K562 (cell line): ENCODE measurements at regions not wholly inside any gene's neighbourhood (a gene's known extent, or its start where the extent isn't known, plus 50 kb on each side); places are given as distances from the start of the nearest gene placed in this dataset.

Experiments
- ATAC-seq: fragments of 200-7000 bp; cut with Tn5 transposase; 3 replicates; pipeline ENCODE4 v1.9.1; 2020; ENCODE audit warnings: moderate library complexity
- BruUV-seq: library from RNA; stranded (reverse); fragments of 400-500 nt; replicated peaks from 2 replicates; lab custom pipeline; 2021; lab: Mats Ljungman, UMichigan
- CTCF ChIA-PET: fragments of 300-600 bp; formaldehyde crosslinking; extraction: SDS; loops from one replicate; lab custom pipeline; 2021; ENCODE audit warnings: low intra/inter-chr PET ratio; lab: Yijun Ruan, JAX
- POLR2A ChIA-PET: fragments of 300-600, 350-650 bp; sonication (Branson Sonifier 250); formaldehyde crosslinking; extraction: SDS; loops from one replicate; lab custom pipeline; 2021; ENCODE audit warnings: antibody characterized with exemption, inconsistent platforms; lab: Yijun Ruan, JAX
- DNase-seq, 4 experiments: peaks; one replicate each; pipeline versions ENCODE4 v3.0.0 to v3.0.0-alpha.2; 2011 to 2018; ENCODE audit warnings: low spot score in 3 of 4, mixed read lengths in 3 of 4; ENCODE audit errors: extremely low read depth in 1 of 4
- FAIRE-seq: peaks from 2 replicates; lab custom pipeline; 2011; peaks lifted over from hg19 to GRCh38; lab: Jason Lieb, UNC
- H2AFZ ChIP-seq: 2 replicates; pipeline ENCODE4 v1.6.0; 2011; ENCODE audit warnings: low read depth, low read length, control low read depth, inconsistent platforms
- H3K27ac ChIP-seq: fragments of 200-600 bp; 3 replicates; pipeline ENCODE4 v1.8.0; 2011; ENCODE audit warnings: low read depth, mild to moderate bottlenecking, control low read depth, inconsistent platforms, low read length, moderate library complexity, mixed read lengths; ENCODE audit errors: extremely low read depth
- H3K27me3 ChIP-seq, 2 experiments: fragments of 300-600 bp in 1 of 2; 2 replicates in 1 of 2; 3 replicates in 1 of 2; pipeline versions ENCODE4 v1.6.0 to v1.8.0; 2011; ENCODE audit warnings: inconsistent platforms in 2 of 2, low read length in 2 of 2, mild to moderate bottlenecking in 1 of 2, mixed read lengths in 1 of 2, moderate library complexity in 1 of 2; ENCODE audit not compliant: control insufficient read depth in 2 of 2, insufficient read depth in 2 of 2
- H3K36me3 ChIP-seq: fragments of 300-600 bp; 3 replicates; pipeline ENCODE4 v1.8.0; 2011; ENCODE audit warnings: mild to moderate bottlenecking, low read length, inconsistent platforms; ENCODE audit not compliant: control insufficient read depth, insufficient read depth
- H3K4me1 ChIP-seq, 2 experiments: fragments of 200-600 bp in 1 of 2; replicated peaks in 1 of 2; 2 replicates in 1 of 2; 3 replicates in 1 of 2; pipeline versions ENCODE4 v1.5.1 to v1.8.0; 2011; ENCODE audit warnings: inconsistent platforms in 2 of 2, low read length in 2 of 2, mild to moderate bottlenecking in 1 of 2, mixed read lengths in 1 of 2, moderate library complexity in 1 of 2; ENCODE audit not compliant: control insufficient read depth in 2 of 2, insufficient read depth in 2 of 2
- H3K4me2 ChIP-seq: 2 replicates; pipeline ENCODE4 v1.6.1; 2011; ENCODE audit warnings: low read length, control low read depth, inconsistent platforms, mixed read lengths; ENCODE audit not compliant: insufficient read depth
- H3K4me3 ChIP-seq: fragments of 200-600 bp; sonication (generic), shearing (Covaris generic); 2 replicates; pipeline ENCODE4 v1.5.1; 2016; ENCODE audit warnings: control low read depth, inconsistent platforms
- H3K79me2 ChIP-seq: fragments of 200-600 bp; 3 replicates; pipeline ENCODE4 v1.8.0; 2011; ENCODE audit warnings: low read length, inconsistent platforms; ENCODE audit not compliant: control insufficient read depth, insufficient read depth
- H3K9ac ChIP-seq, 2 experiments: 2 replicates each; pipeline versions ENCODE4 v1.6.0 to v1.6.1; 2011; ENCODE audit warnings: low read depth in 2 of 2, low read length in 2 of 2, control low read depth in 1 of 2, inconsistent platforms in 1 of 2, mild to moderate bottlenecking in 1 of 2, mixed read lengths in 1 of 2; ENCODE audit not compliant: insufficient read depth in 1 of 2
- H3K9me1 ChIP-seq: one replicate; pipeline ENCODE4 v1.6.0; 2011; ENCODE audit warnings: inconsistent platforms, mild to moderate bottlenecking, low read length, moderate library complexity; ENCODE audit not compliant: control insufficient read depth, insufficient read depth
- H3K9me3 ChIP-seq: replicated peaks from 2 replicates; pipeline ENCODE4 v1.5.1; 2011; ENCODE audit warnings: low read depth, low read length, inconsistent platforms; ENCODE audit not compliant: control insufficient read depth, insufficient read depth
- H4K20me1 ChIP-seq: replicated peaks from 2 replicates; pipeline ENCODE4 v1.6.1; 2011; ENCODE audit warnings: low read length, inconsistent platforms, mixed read lengths; ENCODE audit not compliant: control insufficient read depth, insufficient read depth
- BRF1 ChIP-seq: IDR thresholded peaks from 3 replicates; pipeline ENCODE4 v1.6.1; 2011; ENCODE audit warnings: borderline replicate concordance, mild to moderate bottlenecking; ENCODE audit not compliant: insufficient read length; ENCODE audit errors: extremely low read depth
- ELF1 ChIP-seq: fragments of 200-800 bp; sonication (Bioruptor generic); IDR thresholded peaks from 2 replicates; pipeline ENCODE4 v1.6.1; 2016; ENCODE audit warnings: missing genetic modification characterization, missing compliant biosample characterization
- HDGF ChIP-seq: fragments of 450-650 bp; IDR thresholded peaks from 2 replicates; pipeline ENCODE4 v1.6.1; 2016
- HSF4 ChIP-seq: fragments of 250-450 bp; sonication (Bioruptor Pico); IDR thresholded peaks from 2 replicates; pipeline ENCODE4 v2.1.2; 2022; ENCODE audit warnings: mild to moderate bottlenecking, moderate library complexity, borderline replicate concordance
- NFRKB ChIP-seq: fragments of 450-650 bp; IDR thresholded peaks from 2 replicates; pipeline ENCODE4 v1.6.1; 2016; ENCODE audit warnings: low read depth
- PHF21A ChIP-seq: fragments of 450-650 bp; IDR thresholded peaks from 2 replicates; pipeline ENCODE4 v1.6.1; 2017; ENCODE audit warnings: low read depth, borderline replicate concordance
- PURB ChIP-seq: sonication (generic); formaldehyde crosslinking; IDR thresholded peaks from 2 replicates; pipeline ENCODE4 v1.9.0; 2021; ENCODE audit warnings: low read depth, mild to moderate bottlenecking, missing genetic modification reagents
- TFAM ChIP-seq: fragments of 250-450 bp; sonication (Bioruptor Pico); conservative IDR thresholded peaks from 2 replicates; pipeline ENCODE4 v1.5.0; 2021; ENCODE audit warnings: mild to moderate bottlenecking, moderate library complexity
- ZNF23 ChIP-seq: fragments of 250-450 bp; sonication (Bioruptor Pico); IDR thresholded peaks from 2 replicates; pipeline ENCODE4 v1.4.0; 2020; ENCODE audit warnings: mild to moderate bottlenecking
- in situ Hi-C: fragments of 300-500 bp; cut with MboI; formaldehyde crosslinking; loops from 4 replicates; pipeline ENCODE4 v1.15.0; 2018; ENCODE audit warnings: inconsistent platforms, mixed read lengths
- intact Hi-C: fragments of 100-400 bp; cut with micrococcal nuclease; formaldehyde crosslinking; loops from 2 replicates; pipeline ENCODE4 v1.14.2; 2022
- TF ChIP-seq, protein P1 (sequence below), 2 experiments: IDR thresholded peaks; 2 replicates each; pipeline ENCODE4 v1.6.1; 2011; ENCODE audit warnings: borderline replicate concordance in 1 of 2, control low read depth in 1 of 2, low read depth in 1 of 2, low read length in 1 of 2, mild to moderate bottlenecking in 1 of 2, mixed read lengths in 1 of 2, moderate library complexity in 1 of 2; ENCODE audit not compliant: insufficient read depth in 1 of 2, insufficient read length in 1 of 2, poor library complexity in 1 of 2, severe bottlenecking in 1 of 2; ENCODE audit errors: extremely low read depth in 1 of 2
- TF ChIP-seq, protein P2 (sequence below): IDR thresholded peaks from 2 replicates; pipeline ENCODE4 v1.6.1; 2016; ENCODE audit warnings: missing genetic modification characterization, missing compliant biosample characterization
- TF ChIP-seq, protein P3 (sequence below): fragments of 450-650 bp; IDR thresholded peaks from 2 replicates; pipeline ENCODE4 v1.6.1; 2016
- TF ChIP-seq, protein P4 (sequence below): fragments of 200-800 bp; sonication (Bioruptor generic); IDR thresholded peaks from 2 replicates; pipeline ENCODE4 v1.6.1; 2017; ENCODE audit warnings: missing genetic modification characterization, missing compliant biosample characterization

DNA sequence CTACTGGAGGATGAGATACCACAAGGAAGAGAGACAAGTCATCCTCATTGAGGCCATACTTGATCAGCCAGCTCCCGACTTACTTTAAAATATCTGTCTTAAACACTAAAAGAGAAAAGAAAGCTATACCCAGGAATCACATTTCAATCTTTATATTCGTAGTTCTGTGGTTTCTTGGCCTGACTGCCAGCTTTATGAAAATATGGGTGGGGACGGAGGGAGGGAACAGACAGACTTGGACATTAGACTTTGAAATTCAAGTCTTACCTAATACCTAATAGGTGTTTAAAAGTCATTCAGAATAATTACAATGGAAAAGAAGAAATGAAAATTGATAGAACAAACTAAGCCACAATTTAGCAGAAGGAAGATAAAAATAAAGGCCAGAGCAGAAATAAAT is 604.8 kb upstream of the RORB start (continued):
- TF ChIP-seq, protein P1, sequence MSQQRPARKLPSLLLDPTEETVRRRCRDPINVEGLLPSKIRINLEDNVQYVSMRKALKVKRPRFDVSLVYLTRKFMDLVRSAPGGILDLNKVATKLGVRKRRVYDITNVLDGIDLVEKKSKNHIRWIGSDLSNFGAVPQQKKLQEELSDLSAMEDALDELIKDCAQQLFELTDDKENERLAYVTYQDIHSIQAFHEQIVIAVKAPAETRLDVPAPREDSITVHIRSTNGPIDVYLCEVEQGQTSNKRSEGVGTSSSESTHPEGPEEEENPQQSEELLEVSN (IDR thresholded peaks at IDR 0.05; ENCODE audit: borderline replicate concordance in 1 of 2, extremely low read depth in 1 of 2, insufficient read depth in 1 of 2, insufficient read length in 1 of 2, low read depth in 1 of 2, low read length in 1 of 2, poor library complexity in 1 of 2, severe bottlenecking in 1 of 2): no peak
- TF ChIP-seq NFRKB: no peak
- TF ChIP-seq TFAM (CRISPR knock-in tag): no peak
- TF ChIP-seq, protein P2, sequence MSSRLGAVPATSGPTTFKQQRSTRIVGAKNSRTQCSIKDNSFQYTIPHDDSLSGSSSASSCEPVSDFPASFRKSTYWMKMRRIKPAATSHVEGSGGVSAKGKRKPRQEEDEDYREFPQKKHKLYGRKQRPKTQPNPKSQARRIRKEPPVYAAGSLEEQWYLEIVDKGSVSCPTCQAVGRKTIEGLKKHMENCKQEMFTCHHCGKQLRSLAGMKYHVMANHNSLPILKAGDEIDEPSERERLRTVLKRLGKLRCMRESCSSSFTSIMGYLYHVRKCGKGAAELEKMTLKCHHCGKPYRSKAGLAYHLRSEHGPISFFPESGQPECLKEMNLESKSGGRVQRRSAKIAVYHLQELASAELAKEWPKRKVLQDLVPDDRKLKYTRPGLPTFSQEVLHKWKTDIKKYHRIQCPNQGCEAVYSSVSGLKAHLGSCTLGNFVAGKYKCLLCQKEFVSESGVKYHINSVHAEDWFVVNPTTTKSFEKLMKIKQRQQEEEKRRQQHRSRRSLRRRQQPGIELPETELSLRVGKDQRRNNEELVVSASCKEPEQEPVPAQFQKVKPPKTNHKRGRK (tag): no peak

DNA sequence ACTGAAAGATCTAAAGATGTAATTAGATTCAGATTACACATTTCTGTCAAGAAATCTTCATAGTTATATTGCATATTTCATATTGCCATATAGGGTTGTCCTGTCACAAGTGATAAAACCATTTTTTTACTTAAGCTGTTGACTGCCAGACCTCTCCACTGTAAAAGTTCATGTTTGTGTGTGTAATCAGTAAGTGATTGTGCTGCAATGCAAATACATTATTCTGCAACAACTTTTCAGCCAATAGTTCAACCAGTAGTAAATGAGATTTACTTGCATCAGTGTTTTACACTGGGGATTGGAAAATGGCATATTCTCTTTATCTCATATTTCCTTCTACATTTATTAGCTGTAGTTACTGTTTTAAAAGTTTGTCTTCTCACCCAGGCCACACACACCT is 603.9 kb upstream of the RORB start:
- no peaks in the 10 kb centered on the region for H4K20me1 ChIP-seq
- H3K27me3 ChIP-seq: no peaks in the 10 kb centered on the region
- no peak for ATAC-seq
- H3K79me2 ChIP-seq: no peaks in the 10 kb centered on the region
- no peaks in the 10 kb centered on the region for H3K4me1 ChIP-seq
- POLR2A ChIA-PET: no interaction called here
- no peak overlapping the region for H3K4me3 ChIP-seq
- CTCF ChIA-PET: no interaction called here
- no peaks in the 10 kb centered on the region for H3K9me1 ChIP-seq
- no peak for FAIRE-seq
- in situ Hi-C loops (no loop called here), intact Hi-C loops (no loop called here)
- H3K27ac ChIP-seq: no peak overlapping the region
- H3K36me3 ChIP-seq: no peaks in the 10 kb centered on the region
- no peak overlapping the region for H2AFZ ChIP-seq
- no peak for DNase-seq
- H3K9ac ChIP-seq: no peak overlapping the region
- no peaks in the 10 kb centered on the region for H3K9me3 ChIP-seq
- BruUV-seq: no TSS peak
- no peak overlapping the region for H3K4me2 ChIP-seq
- TF ChIP-seq, protein P3, sequence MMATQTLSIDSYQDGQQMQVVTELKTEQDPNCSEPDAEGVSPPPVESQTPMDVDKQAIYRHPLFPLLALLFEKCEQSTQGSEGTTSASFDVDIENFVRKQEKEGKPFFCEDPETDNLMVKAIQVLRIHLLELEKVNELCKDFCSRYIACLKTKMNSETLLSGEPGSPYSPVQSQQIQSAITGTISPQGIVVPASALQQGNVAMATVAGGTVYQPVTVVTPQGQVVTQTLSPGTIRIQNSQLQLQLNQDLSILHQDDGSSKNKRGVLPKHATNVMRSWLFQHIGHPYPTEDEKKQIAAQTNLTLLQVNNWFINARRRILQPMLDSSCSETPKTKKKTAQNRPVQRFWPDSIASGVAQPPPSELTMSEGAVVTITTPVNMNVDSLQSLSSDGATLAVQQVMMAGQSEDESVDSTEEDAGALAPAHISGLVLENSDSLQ: no peak
- TF ChIP-seq, protein P4, sequence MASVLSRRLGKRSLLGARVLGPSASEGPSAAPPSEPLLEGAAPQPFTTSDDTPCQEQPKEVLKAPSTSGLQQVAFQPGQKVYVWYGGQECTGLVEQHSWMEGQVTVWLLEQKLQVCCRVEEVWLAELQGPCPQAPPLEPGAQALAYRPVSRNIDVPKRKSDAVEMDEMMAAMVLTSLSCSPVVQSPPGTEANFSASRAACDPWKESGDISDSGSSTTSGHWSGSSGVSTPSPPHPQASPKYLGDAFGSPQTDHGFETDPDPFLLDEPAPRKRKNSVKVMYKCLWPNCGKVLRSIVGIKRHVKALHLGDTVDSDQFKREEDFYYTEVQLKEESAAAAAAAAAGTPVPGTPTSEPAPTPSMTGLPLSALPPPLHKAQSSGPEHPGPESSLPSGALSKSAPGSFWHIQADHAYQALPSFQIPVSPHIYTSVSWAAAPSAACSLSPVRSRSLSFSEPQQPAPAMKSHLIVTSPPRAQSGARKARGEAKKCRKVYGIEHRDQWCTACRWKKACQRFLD (CRISPR knock-in tag): no peak
- no peak for TF ChIP-seq HSF4 (CRISPR knock-in tag)
- TF ChIP-seq ZNF23: no peak
- TF ChIP-seq HDGF: no peak
- no peak for TF ChIP-seq BRF1
- TF ChIP-seq, protein P2 (tag): no peak
- TF ChIP-seq ELF1 (tag): no peak
- TF ChIP-seq, protein P1 (IDR thresholded peaks at IDR 0.05; ENCODE audit: borderline replicate concordance in 1 of 2, extremely low read depth in 1 of 2, insufficient read depth in 1 of 2, insufficient read length in 1 of 2, low read depth in 1 of 2, low read length in 1 of 2, poor library complexity in 1 of 2, severe bottlenecking in 1 of 2): no peak
- TF ChIP-seq PHF21A: no peak
- no peak for TF ChIP-seq PURB (CRISPR knock-in tag)
